ENCODE measurements at regions not wholly inside any gene's neighbourhood (a gene's known extent, or its start where the extent isn't known, plus 50 kb on each side); places are given as distances from the start of the nearest gene placed in this dataset.

GRCh38 chr11:100636536-100636935, 50.6 kb upstream of the ARHGAP42 start:
- TF ChIP-seq CREB1 (IDR thresholded peaks at IDR 0.05) (no peak), CREB1 (CRISPR knock-in tag; IDR thresholded peaks at IDR 0.05) (no peak), SNAPC2 (CRISPR knock-in tag; IDR thresholded peaks at IDR 0.05) (no peak), E2F2 (CRISPR knock-in tag; IDR thresholded peaks at IDR 0.05; ENCODE audit: borderline replicate concordance) (no peak), TBL1XR1 (IDR thresholded peaks at IDR 0.05; ENCODE audit: borderline replicate concordance, low read length, partially characterized antibody) (no peak), ELF4 (CRISPR knock-in tag; IDR thresholded peaks at IDR 0.05; ENCODE audit: borderline replicate concordance) (no peak), PATZ1 (CRISPR knock-in tag; IDR thresholded peaks at IDR 0.05) (no peak), ZNF644 (CRISPR knock-in tag; IDR thresholded peaks at IDR 0.05; ENCODE audit: low read depth) (no peak), PHB2 (IDR thresholded peaks at IDR 0.05; ENCODE audit: partially characterized antibody) (no peak), CTCF (CRISPR knock-in tag; IDR thresholded peaks at IDR 0.05) (no peak), NR2C2 (CRISPR knock-in tag; IDR thresholded peaks at IDR 0.05; ENCODE audit: borderline replicate concordance) (no peak), JDP2 (CRISPR knock-in tag; IDR thresholded peaks at IDR 0.05; ENCODE audit: borderline replicate concordance) (no peak), MAZ (IDR thresholded peaks at IDR 0.05; ENCODE audit: borderline replicate concordance, low read depth, low read length) (no peak), MAZ (CRISPR knock-in tag; IDR thresholded peaks at IDR 0.05; ENCODE audit: low read depth) (no peak), EP300 (IDR thresholded peaks at IDR 0.05; ENCODE audit: low read depth in 2 of 2, low read length in 2 of 2) (no peak), EP300 (CRISPR knock-in tag; IDR thresholded peaks at IDR 0.05; ENCODE audit: borderline replicate concordance) (no peak)
